Right forelimb (tissue), 1 donor: ENCODE measurements at regions not wholly inside any gene's neighbourhood (a gene's known extent, or its start where the extent isn't known, plus 50 kb on each side); places are given as distances from the start of the nearest gene placed in this dataset.
"Not testable (repeated sequence)": the region's sequence is repeated elsewhere in the genome, so short reads cannot be mapped to it uniquely, and the experiment has no call there.

Experiments
- DNase-seq: peaks from one replicate; pipeline ENCODE4 v3.0.0-alpha.2; 2018

DNA sequence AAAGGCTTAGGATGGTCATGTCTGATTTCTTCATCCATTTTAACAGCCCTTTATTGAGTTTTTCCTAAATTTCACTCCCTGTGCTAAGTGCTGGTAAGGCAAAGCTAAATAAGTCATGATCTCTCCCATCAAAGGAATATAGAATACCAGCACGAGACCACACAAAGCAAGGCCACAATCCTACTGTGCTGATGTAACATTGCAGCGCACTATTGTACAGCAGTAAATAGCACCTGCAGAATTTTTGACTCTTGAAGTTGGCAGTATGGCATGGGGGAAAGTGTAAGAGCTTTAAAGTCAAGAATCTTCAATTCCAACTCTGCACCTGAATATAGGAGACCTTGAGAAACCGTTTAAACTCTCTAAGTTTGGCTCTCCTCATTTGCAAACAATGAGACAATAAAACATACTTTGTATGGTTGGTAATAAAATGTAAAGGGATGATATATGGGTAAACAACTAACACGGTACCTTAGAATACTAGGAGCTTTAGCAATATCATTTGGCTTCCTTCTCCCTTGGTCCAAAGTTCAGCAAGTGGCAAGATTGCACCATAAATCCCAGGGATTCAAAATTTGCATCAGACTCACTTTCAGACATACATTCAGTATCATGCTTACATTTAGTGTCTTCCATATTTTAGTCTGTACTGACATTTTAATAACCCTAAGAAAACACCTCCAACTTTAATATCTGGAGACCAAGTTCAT lies 132.9 kb upstream of the PRDX6 start:
- no peak for DNase-seq

DNA sequence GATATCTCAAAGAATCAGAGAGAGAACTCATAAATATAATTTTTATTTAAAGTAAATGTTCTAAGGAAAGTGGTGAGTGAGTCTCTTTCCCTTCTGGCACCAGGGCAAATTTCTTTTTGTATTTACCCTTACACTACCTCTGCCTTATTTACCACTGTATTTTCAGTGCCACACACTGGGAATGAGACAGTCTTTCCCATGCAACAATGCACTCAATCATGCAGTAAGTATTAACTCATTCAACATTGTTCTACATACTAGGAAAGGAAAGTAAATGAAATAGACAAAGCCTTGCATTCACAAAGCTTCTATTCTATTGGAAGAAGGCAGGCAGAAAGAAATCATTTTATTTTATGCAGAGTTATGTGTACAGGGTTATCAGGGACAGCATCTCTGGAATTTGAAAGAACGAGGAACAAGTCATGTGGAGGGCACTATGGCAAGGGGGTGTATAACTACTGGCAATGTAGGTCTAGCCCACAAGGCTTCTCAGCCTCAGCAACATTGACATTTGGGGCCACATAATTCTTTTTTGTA lies 129.8 kb upstream of the PRDX6 start:
- no peak for DNase-seq

DNA sequence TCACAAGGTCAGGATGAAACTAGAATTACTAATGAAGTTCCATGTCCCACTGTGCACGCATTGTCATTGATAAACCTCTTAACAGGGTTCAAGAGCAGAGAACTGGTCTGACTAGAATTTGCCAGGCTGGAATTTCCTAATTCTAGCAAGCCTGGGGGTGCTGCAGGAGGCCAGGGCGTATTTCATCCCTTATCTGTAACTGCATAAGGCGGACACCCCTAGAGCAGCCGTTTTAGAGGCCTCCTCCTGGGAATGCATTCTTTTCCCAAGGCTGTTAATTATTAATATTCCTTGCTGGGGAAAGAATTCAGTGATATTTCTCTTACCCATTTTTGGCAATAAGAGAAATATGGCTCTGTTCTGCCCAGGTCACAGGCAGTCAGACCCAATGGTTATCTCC lies 124.5 kb upstream of the PRDX6 start:
- not testable (repeated sequence) for DNase-seq

DNA sequence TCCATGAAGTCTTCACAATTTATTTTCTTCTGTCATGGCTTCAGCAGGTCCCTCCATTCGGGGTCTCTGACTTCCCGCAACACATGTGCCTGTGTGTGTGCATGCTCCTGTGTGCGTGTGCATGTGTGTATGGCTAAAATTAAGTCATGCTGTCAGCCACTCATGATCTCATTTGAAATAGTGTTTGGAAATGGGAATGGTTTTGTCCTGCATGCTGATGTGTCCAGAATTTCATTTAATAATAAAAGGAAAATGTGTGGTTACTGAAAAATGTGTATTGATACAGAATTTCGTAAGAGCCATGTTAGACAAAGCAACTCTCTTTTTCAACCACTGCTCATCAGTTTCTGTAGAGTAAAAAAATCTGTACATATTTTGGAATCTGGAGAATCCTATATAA lies 123.8 kb upstream of the PRDX6 start:
- DNase-seq: no peak

DNA sequence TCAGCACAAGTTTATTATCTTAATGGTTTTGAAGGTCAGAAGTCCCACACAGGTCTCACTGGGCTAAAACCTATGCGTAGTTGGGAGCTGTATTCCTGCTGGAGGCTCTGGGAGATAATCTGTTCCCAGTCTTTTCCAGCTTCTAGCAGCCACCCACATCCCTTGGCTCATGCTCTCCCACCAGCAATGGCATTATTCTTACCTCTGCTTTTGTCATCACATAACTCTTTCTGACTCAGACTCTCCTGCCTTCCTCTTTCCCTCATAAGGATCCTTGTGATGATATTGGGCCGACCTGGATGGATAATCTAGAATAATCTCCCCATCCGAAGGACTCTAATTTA lies 122.2 kb upstream of the PRDX6 start:
- no peak for DNase-seq

DNA sequence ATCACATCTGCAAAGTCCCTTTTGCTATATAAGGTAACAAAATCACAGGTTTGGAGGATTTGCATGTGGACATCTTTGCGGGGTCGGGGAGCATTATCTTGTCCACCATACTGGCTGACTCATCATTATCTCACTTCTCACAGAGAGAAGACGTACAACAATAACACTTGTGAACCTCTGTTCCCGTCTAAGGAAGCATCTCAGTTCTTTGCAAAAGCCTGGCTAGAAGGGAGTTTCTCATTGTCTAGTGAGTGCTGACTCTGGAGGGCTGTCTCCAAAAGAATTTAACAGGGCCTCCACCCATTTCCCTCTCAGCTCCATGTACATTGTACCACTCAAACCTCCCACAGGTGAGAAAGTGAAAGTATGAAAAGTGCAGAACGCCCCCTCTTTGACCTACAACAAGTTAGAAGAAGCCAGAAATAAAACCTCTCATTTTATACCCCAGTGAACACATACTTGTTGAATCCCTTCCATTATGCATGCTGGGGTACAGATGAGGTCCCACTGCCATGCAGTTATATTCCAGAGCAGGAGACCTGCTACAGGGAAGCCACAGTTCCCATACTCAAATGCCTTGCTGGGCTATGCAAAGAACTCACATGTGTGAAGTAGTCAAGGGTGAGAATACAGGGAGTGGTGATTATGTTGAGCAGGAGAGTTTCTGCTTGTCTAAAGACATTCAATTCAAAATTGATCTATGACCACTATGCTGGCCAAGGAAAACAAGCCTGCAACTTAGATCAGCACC lies 121.7 kb upstream of the PRDX6 start:
- no peak for DNase-seq

DNA sequence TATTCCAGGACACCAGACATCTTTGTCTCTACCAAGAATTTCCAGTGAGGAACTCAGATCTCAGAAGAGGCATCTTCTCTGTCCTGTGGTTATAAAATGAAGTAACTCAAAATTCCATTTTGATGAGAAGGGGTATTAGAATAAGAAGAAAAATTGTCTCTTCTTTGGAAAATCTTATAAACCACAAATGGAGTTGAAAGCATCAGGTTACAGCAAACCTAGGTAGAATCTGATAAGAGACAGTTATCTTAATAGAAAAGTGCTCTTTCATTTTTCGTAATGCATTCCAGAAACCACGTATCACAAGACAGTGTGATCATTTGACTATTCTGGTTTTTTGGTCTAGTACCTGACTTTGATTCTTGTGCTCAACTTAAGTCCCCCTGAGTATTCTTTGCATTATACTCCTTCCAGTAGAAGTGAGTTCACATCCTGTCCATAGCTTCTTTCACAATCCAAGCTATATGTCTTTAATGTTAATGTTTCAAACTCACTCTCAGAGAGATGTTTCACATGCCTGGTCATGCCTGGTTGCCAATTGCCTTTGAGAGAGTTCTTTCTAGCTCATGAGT lies 120.9 kb upstream of the PRDX6 start:
- DNase-seq: no peak

DNA sequence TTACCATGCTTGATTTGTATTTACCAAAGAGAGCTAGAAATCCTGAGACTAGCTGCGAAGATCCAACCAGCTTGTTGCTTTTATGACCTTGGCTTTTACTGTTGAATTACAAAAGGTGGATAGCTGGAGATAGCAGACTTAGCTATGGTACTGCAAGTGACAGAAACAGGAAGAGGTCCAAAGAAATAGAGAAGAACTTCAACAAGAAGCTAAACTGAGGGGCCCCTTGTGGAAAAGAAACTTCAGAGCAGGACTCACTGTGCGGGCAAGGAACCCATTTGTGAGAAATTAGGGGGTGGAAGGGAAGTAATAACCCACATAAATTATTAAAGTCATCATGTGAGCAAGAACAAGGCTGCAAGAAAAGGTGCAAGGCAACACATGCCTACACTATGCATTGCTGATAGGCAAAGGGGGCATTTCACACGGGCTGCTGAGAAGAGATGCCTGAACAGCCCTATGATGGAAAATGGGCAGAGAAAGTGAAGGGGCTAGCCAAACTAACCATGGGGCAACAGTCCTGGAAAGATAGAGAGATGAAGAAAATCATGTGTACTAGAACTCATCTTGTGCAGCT lies 116.6 kb upstream of the PRDX6 start:
- DNase-seq: no peak

DNA sequence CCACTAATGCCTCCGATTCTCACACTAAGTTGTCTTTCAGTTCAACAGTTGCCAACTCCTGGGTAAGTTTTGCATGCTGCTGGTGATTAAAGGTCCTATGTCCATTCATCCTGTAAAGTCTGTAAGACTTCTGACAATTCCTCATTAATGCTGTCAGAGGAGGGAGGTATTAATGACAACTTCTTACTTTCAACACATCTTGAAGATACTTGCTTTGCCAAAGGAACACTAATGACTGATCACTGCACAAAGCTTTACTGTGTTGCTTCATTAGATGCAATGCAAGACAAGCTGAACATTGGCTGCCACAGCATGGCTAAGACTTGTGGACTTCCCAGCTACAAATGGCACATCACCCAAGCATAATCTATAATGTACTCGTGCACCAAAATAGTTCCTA lies 114.6 kb upstream of the PRDX6 start:
- no peak for DNase-seq

DNA sequence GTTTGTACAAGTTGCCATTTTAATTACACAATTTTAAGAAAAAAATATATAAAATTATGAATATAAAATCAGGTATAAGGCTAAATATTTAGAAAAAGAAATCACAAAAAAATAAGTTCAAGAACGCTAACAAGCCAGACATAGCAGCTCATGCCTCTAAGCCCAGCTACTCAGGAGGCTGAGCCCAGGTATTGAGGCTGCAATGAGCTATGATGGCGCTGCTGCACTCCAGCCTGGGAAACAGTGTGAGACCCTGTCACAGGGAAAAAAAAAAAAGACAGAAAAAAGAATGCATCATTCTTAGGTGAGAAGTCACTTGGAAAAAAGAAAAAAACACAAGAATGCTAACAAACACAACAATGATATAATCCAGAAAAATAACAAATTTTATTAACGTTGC lies 112.3 kb upstream of the PRDX6 start:
- no peak for DNase-seq

DNA sequence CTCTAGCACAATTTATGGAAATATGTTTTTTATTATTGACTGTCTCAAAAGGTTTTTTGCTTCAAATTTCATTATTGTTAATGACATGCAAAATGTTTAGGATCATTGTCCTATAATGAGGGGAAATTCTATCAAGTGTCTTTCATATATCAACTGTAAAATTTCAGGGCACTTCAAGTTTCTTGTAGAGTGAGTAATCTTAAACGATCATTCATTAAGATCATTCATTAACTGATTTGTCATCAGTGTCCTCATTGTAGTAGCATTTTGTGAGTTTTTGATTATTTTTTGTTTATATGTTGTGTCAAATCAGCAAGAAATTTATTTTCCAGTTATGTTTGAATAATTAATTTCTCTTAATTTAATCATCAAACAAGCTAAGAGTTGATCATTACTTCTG lies 111.8 kb upstream of the PRDX6 start:
- no peak for DNase-seq

DNA sequence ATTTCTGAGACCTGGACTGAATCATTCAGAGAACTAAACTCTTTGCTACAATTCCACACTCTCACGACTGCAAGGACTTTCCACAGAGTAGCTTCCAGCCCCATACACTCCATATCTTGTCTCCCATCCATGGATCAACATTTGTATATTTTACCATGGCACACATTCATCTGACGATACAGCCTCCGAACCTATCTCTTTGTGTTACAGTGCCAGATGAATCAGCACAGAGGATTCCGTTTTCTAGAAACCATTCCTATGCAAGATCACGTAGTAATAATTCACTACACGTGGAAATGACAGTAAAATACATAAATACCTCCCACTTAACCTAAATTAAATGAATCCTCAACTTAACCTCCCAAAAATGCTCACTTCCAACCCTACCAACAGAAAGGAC lies 110.0 kb upstream of the PRDX6 start:
- no peak for DNase-seq

DNA sequence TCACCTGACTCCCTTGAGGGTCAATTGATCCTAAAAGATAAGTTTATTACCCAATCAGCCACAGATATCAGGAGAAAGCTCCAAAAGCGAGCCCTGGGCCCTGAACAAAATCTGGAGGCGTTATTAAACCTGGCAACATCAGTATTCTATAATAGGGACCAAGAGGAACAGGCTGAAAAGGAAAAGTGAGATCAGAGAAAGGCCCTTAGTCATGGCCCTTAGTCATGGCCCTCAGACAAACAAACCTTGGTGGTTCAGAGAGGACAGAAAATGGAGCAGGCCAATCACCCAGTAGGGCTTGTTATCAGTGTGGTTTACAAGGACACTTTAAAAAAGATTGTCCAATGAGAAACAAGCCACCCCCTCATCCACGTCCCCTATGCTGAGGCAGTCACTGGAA lies 106.5 kb upstream of the PRDX6 start:
- not testable (repeated sequence) for DNase-seq

DNA sequence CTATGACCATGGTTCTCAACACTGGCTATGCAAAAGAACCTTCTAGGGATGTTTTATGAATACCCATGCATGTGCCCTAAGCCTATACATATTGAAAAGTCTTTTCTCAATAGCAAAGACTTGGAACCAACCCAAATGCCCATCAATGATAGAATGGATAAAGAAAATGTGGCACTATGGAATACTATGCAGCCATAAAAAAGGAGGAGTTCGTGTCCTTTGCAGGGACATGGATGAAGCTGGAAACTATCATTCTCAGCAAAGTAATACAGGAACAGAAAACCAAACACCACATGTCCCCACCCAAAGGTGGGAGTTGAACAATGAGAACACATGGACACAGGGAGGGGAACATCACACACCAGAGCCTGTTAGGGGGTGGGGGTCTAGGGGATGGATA lies 101.1 kb upstream of the PRDX6 start:
- DNase-seq: not testable (repeated sequence)

DNA sequence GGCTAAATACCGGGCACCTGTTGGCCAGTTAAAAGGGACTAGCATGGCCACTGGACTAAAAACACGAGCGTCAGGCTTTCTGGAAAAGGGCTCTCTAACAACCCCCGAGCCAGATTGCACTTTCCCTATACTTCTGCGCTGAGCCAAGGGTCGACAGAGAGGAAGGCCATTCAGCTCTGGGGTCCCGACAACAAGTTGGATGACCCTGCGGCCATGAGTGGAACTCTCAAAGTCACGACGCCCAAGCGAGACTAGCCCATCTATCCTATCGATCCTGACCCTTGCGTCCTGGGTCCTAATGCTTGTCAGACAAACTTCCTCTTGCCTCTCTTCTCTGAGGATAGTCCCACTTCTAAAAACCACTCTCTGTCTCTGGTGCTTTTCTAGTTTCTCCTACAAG lies 99.9 kb upstream of the PRDX6 start:
- DNase-seq: no peak

DNA sequence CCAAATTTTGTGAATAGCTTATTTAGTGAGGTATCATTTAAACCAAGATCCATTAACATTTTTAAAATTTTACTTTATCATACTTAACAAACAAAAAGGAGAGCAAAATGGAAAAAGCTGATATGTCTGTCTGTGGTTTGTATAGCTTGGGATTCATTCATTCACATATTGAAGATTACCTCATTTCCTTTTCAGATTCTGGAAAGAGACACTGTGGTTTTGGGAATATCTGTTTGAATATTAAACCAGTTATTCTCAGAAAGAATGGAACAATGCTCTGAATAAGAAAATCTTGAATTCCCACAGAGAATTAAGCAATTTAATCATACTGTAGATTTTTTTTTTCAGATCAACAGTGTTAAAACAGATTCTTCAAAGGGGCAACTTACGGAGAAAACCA lies 93.8 kb upstream of the PRDX6 start:
- no peak for DNase-seq

DNA sequence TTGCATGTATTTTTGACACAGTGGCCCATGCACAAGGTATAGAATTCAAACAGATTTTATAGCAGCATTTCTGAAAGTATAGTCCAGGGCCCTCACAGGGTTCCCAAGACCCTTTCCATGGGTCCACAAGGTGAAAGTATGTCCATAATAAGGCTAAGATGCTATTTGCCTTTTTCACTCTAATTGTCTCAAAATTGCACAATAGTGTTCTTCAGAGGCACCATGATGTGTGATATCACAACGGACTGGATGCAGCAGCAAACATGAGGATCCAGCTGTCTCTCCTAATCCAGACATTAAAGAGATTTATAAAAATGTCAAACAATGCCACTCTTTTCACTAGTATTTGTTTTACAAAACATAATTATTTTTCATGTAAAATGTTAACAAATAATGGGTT lies 88.8 kb upstream of the PRDX6 start:
- DNase-seq: no peak

DNA sequence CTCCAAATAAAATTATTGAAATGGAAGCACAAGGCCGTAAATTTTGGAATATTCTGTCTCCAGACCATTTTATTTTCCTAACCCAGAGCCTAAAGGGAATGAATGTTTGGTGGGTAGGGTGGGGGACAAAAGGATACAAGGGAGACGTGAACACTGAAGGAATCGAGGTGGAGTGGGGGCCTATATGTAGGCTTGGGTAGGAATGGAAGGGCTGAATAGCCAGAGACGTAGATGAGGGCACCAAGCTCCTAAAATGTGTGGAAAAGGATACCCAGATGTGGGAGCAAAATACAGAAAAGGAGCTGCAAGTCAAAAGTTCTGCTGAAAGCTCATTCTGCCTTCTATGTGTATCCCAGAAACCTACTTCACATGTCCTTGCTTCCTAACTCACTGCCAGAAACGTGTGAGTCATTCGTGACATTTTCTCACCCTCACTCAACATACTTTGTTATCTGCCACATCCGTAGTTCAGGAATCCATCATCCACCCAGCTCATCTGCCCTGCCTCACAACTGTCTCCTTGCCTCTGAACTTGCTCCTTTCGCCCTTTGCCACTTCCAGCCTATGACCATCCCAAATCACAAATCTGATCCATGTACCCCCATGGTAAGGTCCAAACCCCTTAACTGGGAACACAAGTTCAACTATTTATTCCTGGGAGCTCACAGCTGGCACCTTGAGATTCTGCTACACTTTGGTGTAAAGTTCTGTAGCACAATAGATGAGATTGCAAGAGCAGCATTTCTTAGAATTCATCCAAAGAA lies 84.1 kb upstream of the PRDX6 start:
- DNase-seq: no peak

DNA sequence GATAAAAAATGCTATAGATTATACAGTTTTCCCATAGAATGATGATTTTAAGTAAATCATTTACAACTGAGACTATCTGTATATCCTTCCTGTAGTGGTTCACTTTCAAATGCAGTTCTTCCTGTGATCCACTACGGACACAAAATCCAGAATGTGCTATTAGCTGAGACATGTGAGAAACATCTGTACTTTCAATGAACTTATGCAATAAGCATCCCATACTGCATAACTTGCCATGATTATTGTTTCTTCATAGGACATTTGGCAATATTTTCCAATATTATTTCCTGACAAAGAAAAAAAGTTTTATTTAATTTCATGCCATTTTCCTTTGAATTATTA lies 83.5 kb upstream of the PRDX6 start:
- no peak for DNase-seq

DNA sequence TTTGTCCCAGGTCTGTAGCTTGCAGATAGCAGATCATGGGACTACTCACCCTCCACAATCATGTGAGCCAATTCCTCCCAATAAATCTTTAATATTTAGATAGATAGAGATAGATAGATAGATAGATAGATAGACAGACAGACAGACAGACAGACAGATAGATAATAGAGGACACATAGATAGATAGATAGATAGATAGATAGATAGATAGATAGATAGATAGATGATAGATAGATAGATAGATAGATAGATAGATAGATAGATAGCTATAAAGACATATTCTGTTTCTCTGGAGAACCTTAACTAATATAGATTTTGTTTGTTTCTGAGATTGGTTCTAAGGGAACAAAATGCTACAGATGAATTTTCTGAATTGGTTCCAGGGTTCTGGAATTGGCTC lies 82.3 kb upstream of the PRDX6 start:
- not testable (repeated sequence) for DNase-seq

DNA sequence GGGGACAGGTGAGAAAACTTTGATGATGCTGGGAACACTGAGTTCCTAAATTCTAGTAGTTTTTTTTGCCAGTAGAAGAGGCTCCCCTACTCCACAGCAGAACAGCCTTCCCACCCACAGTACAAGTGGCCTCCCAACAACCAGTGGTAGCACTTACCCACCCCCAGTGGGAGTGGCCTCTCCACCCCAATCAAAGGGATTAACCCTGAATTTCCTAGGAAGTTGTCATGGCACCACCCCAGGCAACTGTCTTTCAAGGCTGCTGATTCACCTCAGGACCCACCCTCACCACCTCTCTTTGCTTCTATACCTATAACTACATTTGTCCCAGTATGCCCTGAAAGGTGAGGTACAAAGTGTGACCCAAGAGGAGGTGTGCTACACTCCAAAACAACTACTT lies 81.4 kb upstream of the PRDX6 start:
- DNase-seq: no peak

DNA sequence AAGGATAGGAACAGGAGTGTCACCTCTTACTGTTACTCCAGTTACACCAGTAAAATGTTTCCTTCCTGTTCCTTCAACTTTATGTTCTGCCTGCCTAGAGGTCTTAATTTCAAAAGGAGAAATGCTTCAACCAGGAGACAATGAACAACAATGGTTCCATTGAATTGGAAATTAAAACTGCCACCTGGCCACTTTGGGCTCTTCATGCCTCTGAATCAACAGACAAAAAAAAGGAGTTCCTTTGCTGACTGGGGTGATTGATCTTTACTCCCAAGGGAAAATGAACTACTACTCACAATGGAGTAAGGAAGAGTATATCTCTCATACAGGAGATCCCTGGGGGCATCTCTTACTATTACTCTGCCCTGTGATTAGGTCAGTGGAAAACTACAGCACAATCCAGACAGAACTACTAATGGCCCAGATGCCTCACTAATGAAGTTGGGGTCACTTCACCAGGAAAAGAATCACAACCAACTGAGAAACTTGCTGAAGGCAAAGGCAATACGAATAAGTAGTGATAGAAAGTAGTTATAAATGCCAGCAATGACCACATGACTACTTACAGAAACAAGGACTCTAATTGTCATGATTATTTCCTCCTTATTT lies 76.6 kb upstream of the PRDX6 start:
- no peak for DNase-seq

DNA sequence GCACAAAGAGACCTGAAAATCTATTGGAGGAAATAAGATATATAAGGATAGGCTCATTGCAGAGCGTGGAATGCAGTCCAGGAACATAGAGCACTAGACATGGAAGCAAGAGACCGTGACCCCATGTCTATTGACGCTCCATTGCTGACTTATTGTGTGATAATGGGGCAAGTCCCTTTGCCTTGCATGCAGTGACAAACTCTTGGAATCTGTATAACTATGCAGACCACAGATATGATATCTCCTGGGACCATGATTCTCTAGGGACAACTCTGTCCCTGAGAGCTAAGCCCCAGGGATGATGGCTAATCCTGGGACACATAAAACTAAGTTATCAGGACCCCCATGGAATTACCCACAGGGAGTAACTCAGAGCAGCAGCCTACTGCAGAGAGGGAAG lies 73.1 kb upstream of the PRDX6 start:
- no peak for DNase-seq
